H1 (cell line): ENCODE measurements at regions not wholly inside any gene's neighbourhood (a gene's known extent, or its start where the extent isn't known, plus 50 kb on each side); places are given as distances from the start of the nearest gene placed in this dataset.

Experiments used
- CBX5 ChIP-seq: fragments of 300-800, 300-1000 bp; sonication (generic); IDR thresholded peaks from 2 replicates; pipeline ENCODE4 v1.7.1; 2016; ENCODE audit warnings: antibody characterized with exemption, low read length, low read depth
- CBX8 ChIP-seq: fragments of 300-800, 300-1000 bp; sonication (generic); IDR thresholded peaks from 2 replicates; pipeline ENCODE4 v1.7.1; 2016; ENCODE audit warnings: low read depth, low read length, borderline replicate concordance
- CHD2 ChIP-seq: IDR thresholded peaks from 2 replicates; pipeline ENCODE4 v1.6.1; 2012; ENCODE audit warnings: low read length, improper control_type of control experiment
- TAF1 ChIP-seq: IDR thresholded peaks from 2 replicates; pipeline ENCODE4 v1.6.1; 2011; ENCODE audit warnings: mild to moderate bottlenecking, low read depth, low read length
- TEAD4 ChIP-seq: IDR thresholded peaks from 2 replicates; pipeline ENCODE4 v1.6.1; 2012; ENCODE audit warnings: low read depth, low read length, inconsistent platforms, mixed read lengths
- TF ChIP-seq, protein P1 (sequence below): fragments of 300-600 bp; sonication (generic); IDR thresholded peaks from 2 replicates; pipeline ENCODE4 v1.7.1; 2012; ENCODE audit warnings: low read length, moderate library complexity, mild to moderate bottlenecking, inconsistent platforms; ENCODE audit not compliant: insufficient replicate concordance

DNA sequence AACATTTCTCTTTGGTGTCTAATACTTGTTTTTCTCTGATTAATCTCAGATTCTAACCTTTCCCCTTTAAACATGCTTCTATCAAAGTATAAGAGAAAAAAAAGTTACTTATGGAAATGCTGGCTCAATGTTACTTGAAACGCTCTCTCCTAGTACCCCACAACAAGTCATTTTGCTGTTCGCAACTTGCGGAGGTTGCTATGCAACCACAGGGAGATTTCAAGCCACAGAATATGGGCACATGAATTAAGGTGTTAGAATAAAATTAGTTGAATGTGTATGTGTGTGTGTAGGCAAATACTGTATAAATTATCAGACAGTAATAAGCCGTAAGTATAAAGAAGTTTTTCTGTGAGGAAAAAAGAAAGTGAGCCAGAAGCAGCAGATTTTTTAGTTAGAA lies 80.6 kb downstream of the CCDC59 start (continued):
- TF ChIP-seq, protein P1, sequence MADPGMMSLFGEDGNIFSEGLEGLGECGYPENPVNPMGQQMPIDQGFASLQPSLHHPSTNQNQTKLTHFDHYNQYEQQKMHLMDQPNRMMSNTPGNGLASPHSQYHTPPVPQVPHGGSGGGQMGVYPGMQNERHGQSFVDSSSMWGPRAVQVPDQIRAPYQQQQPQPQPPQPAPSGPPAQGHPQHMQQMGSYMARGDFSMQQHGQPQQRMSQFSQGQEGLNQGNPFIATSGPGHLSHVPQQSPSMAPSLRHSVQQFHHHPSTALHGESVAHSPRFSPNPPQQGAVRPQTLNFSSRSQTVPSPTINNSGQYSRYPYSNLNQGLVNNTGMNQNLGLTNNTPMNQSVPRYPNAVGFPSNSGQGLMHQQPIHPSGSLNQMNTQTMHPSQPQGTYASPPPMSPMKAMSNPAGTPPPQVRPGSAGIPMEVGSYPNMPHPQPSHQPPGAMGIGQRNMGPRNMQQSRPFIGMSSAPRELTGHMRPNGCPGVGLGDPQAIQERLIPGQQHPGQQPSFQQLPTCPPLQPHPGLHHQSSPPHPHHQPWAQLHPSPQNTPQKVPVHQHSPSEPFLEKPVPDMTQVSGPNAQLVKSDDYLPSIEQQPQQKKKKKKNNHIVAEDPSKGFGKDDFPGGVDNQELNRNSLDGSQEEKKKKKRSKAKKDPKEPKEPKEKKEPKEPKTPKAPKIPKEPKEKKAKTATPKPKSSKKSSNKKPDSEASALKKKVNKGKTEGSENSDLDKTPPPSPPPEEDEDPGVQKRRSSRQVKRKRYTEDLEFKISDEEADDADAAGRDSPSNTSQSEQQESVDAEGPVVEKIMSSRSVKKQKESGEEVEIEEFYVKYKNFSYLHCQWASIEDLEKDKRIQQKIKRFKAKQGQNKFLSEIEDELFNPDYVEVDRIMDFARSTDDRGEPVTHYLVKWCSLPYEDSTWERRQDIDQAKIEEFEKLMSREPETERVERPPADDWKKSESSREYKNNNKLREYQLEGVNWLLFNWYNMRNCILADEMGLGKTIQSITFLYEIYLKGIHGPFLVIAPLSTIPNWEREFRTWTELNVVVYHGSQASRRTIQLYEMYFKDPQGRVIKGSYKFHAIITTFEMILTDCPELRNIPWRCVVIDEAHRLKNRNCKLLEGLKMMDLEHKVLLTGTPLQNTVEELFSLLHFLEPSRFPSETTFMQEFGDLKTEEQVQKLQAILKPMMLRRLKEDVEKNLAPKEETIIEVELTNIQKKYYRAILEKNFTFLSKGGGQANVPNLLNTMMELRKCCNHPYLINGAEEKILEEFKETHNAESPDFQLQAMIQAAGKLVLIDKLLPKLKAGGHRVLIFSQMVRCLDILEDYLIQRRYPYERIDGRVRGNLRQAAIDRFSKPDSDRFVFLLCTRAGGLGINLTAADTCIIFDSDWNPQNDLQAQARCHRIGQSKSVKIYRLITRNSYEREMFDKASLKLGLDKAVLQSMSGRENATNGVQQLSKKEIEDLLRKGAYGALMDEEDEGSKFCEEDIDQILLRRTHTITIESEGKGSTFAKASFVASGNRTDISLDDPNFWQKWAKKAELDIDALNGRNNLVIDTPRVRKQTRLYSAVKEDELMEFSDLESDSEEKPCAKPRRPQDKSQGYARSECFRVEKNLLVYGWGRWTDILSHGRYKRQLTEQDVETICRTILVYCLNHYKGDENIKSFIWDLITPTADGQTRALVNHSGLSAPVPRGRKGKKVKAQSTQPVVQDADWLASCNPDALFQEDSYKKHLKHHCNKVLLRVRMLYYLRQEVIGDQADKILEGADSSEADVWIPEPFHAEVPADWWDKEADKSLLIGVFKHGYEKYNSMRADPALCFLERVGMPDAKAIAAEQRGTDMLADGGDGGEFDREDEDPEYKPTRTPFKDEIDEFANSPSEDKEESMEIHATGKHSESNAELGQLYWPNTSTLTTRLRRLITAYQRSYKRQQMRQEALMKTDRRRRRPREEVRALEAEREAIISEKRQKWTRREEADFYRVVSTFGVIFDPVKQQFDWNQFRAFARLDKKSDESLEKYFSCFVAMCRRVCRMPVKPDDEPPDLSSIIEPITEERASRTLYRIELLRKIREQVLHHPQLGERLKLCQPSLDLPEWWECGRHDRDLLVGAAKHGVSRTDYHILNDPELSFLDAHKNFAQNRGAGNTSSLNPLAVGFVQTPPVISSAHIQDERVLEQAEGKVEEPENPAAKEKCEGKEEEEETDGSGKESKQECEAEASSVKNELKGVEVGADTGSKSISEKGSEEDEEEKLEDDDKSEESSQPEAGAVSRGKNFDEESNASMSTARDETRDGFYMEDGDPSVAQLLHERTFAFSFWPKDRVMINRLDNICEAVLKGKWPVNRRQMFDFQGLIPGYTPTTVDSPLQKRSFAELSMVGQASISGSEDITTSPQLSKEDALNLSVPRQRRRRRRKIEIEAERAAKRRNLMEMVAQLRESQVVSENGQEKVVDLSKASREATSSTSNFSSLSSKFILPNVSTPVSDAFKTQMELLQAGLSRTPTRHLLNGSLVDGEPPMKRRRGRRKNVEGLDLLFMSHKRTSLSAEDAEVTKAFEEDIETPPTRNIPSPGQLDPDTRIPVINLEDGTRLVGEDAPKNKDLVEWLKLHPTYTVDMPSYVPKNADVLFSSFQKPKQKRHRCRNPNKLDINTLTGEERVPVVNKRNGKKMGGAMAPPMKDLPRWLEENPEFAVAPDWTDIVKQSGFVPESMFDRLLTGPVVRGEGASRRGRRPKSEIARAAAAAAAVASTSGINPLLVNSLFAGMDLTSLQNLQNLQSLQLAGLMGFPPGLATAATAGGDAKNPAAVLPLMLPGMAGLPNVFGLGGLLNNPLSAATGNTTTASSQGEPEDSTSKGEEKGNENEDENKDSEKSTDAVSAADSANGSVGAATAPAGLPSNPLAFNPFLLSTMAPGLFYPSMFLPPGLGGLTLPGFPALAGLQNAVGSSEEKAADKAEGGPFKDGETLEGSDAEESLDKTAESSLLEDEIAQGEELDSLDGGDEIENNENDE = no peak
- TF ChIP-seq CBX8 (no peak), TEAD4 (no peak), CBX5 (no peak), CHD2 (no peak), TAF1 (no peak)
